ENCODE measurements at regions not wholly inside any gene's neighbourhood (a gene's known extent, or its start where the extent isn't known, plus 50 kb on each side); places are given as distances from the start of the nearest gene placed in this dataset.

- no peak for TF ChIP-seq YY1 (IDR thresholded peaks at IDR 0.05; ENCODE audit: insufficient read depth, insufficient read length)
- no peak for TF ChIP-seq SUZ12 (IDR thresholded peaks at IDR 0.05; ENCODE audit: extremely low read depth, insufficient read depth, insufficient read length)
Observed at GRCh38 chr4:13876131-13876530, 248.6 kb upstream of the BOD1L1 start.

Measured in NT2/D1 (cell line).